SK-N-SH (cell line): ENCODE measurements at regions not wholly inside any gene's neighbourhood (a gene's known extent, or its start where the extent isn't known, plus 50 kb on each side); places are given as distances from the start of the nearest gene placed in this dataset.

ENCODE experiments used
- CTCF ChIA-PET: fragments of 300-600, 350-600 bp; formaldehyde crosslinking; extraction: SDS; loops from one replicate; lab custom pipeline; 2021; lab: Yijun Ruan, JAX
- POLR2A ChIA-PET: fragments of 350-600 bp; sonication (Branson Sonifier 250); formaldehyde crosslinking; extraction: SDS; loops from one replicate; lab custom pipeline; 2020; ENCODE audit warnings: antibody characterized with exemption, inconsistent platforms; lab: Yijun Ruan, JAX
- DNase-seq: peaks from one replicate; pipeline ENCODE4 v3.0.0; 2012
- H2AFZ ChIP-seq: fragments of 200-600 bp; sonication (generic); 2 replicates; pipeline ENCODE4 v1.8.1; 2016; ENCODE audit warnings: antibody characterized with exemption, mild to moderate bottlenecking, low read depth
- H3F3A ChIP-seq: fragments of 200-600 bp; sonication (generic); replicated peaks from 2 replicates; pipeline ENCODE3; 2016; ENCODE audit warnings: antibody characterized with exemption, mild to moderate bottlenecking; ENCODE audit not compliant: insufficient read depth
- H3K27ac ChIP-seq, 2 experiments: fragments of 200-500 bp in 1 of 2; fragments of 200-600 bp in 1 of 2; sonication (Bioruptor generic) in 1 of 2; sonication (generic), shearing (Covaris generic) in 1 of 2; 2 replicates each; pipeline versions ENCODE4 v1.5.1 to v1.6.1; 2014 to 2016; ENCODE audit warnings: low read depth in 2 of 2, inconsistent platforms in 1 of 2, low read length in 1 of 2, mild to moderate bottlenecking in 1 of 2, mixed read lengths in 1 of 2
- H3K27me3 ChIP-seq: fragments of 200-600 bp; sonication (generic), shearing (Covaris generic); 2 replicates; pipeline ENCODE4 v1.6.1; 2016; ENCODE audit warnings: mixed run types; ENCODE audit not compliant: insufficient read depth
- H3K36me3 ChIP-seq, 2 experiments: fragments of 200-500 bp in 1 of 2; fragments of 200-600 bp in 1 of 2; sonication (Bioruptor generic) in 1 of 2; sonication (generic) in 1 of 2; replicated peaks in 1 of 2; 2 replicates each; pipeline versions ENCODE3 to v1.5.1; 2014 to 2016; ENCODE audit warnings: low read length in 1 of 2, mild to moderate bottlenecking in 1 of 2; ENCODE audit not compliant: insufficient read depth in 2 of 2, control insufficient read depth in 1 of 2
- H3K4me1 ChIP-seq, 2 experiments: fragments of 200-500 bp in 1 of 2; fragments of 200-600 bp in 1 of 2; sonication (Bioruptor generic) in 1 of 2; sonication (generic), shearing (Covaris generic) in 1 of 2; 2 replicates each; pipeline versions ENCODE4 v1.5.1 to v1.6.1; 2014 to 2016; ENCODE audit warnings: low read depth in 1 of 2, low read length in 1 of 2, mixed run types in 1 of 2; ENCODE audit not compliant: insufficient read depth in 2 of 2, control insufficient read depth in 1 of 2
- H3K4me2 ChIP-seq: fragments of 200-600 bp; sonication (generic), shearing (Covaris generic); 2 replicates; pipeline ENCODE4 v1.6.1; 2017; ENCODE audit warnings: mixed run types
- H3K4me3 ChIP-seq, 2 experiments: fragments of 200-500 bp in 1 of 2; fragments of 200-600 bp in 1 of 2; sonication (Bioruptor generic) in 1 of 2; sonication (generic), shearing (Covaris generic) in 1 of 2; 2 replicates each; pipeline versions ENCODE4 v1.5.1 to v1.8.1; 2014 to 2016; ENCODE audit warnings: low read depth in 2 of 2, inconsistent platforms in 1 of 2, low read length in 1 of 2, mild to moderate bottlenecking in 1 of 2, mixed read lengths in 1 of 2, moderate library complexity in 1 of 2
- H3K79me2 ChIP-seq: fragments of 200-600 bp; sonication (generic); 2 replicates; pipeline ENCODE4 v1.8.1; 2017; ENCODE audit warnings: mild to moderate bottlenecking; ENCODE audit not compliant: insufficient read depth
- H3K9ac ChIP-seq: fragments of 200-600 bp; sonication (generic); 2 replicates; pipeline ENCODE4 v1.6.1; 2017; ENCODE audit warnings: mixed run types
- H3K9me2 ChIP-seq: fragments of 200-600 bp; sonication (generic); 2 replicates; pipeline ENCODE4 v1.6.1; 2017; ENCODE audit warnings: mixed run types
- H3K9me3 ChIP-seq: fragments of 200-600 bp; sonication (generic); 2 replicates; pipeline ENCODE4 v1.6.1; 2017; ENCODE audit warnings: mixed run types, mild to moderate bottlenecking, moderate library complexity
- H4K20me1 ChIP-seq: fragments of 200-600 bp; sonication (generic); 2 replicates; pipeline ENCODE4 v1.6.1; 2017; ENCODE audit warnings: mild to moderate bottlenecking, mixed run types; ENCODE audit not compliant: insufficient read depth
- CHD2 ChIP-seq: fragments of 150-350 bp; IDR thresholded peaks from 2 replicates; pipeline ENCODE4 v1.6.1; 2018; ENCODE audit warnings: low read length; ENCODE audit not compliant: partially characterized antibody
- CTCF ChIP-seq: fragments of 200-600 bp; sonication (generic); IDR thresholded peaks from 2 replicates; pipeline ENCODE4 v1.6.1; 2017; ENCODE audit warnings: antibody characterized with exemption, mild to moderate bottlenecking, moderate library complexity
- EP300 ChIP-seq, 2 experiments: IDR thresholded peaks; 2 replicates each; pipeline versions ENCODE4 v1.4.0 to v1.6.1; 2012; ENCODE audit warnings: borderline replicate concordance in 1 of 2, low read depth in 1 of 2, low read length in 1 of 2
- EZH2phosphoT487 ChIP-seq: fragments of 200-600 bp; sonication (generic); IDR thresholded peaks from 2 replicates; pipeline ENCODE4 v1.6.1; 2017; ENCODE audit warnings: low read depth, mixed run types, mild to moderate bottlenecking, antibody characterized with exemption, moderate library complexity, borderline replicate concordance
- FOSL2 ChIP-seq: IDR thresholded peaks from 2 replicates; pipeline ENCODE4 v1.4.0; 2012; ENCODE audit warnings: low read depth, mild to moderate bottlenecking, moderate library complexity, borderline replicate concordance
- GABPA ChIP-seq: IDR thresholded peaks from 2 replicates; pipeline ENCODE4 v1.4.0; 2012; ENCODE audit warnings: low read depth, mild to moderate bottlenecking
- IRF3 ChIP-seq: fragments of 150-350 bp; IDR thresholded peaks from 2 replicates; pipeline ENCODE4 v1.6.1; 2016; ENCODE audit warnings: mild to moderate bottlenecking, low read depth, low read length
- JUND ChIP-seq: IDR thresholded peaks from 2 replicates; pipeline ENCODE4 v1.4.0; 2012
- MEF2A ChIP-seq: IDR thresholded peaks from 2 replicates; pipeline ENCODE4 v1.4.0; 2012; ENCODE audit warnings: low read depth, borderline replicate concordance
- NFIC ChIP-seq: IDR thresholded peaks from 2 replicates; pipeline ENCODE4 v1.4.0; 2012; ENCODE audit warnings: borderline replicate concordance
- NRF1 ChIP-seq: IDR thresholded peaks from 2 replicates; pipeline ENCODE4 v1.6.1; 2012; ENCODE audit warnings: low read depth, mild to moderate bottlenecking, low read length
- PBX3 ChIP-seq: IDR thresholded peaks from 2 replicates; pipeline ENCODE4; 2012
- RAD21 ChIP-seq: IDR thresholded peaks from 2 replicates; pipeline ENCODE4 v1.6.1; 2012; ENCODE audit warnings: mild to moderate bottlenecking, low read length
- REST ChIP-seq: IDR thresholded peaks from 2 replicates; pipeline ENCODE4 v1.6.1; 2012; ENCODE audit warnings: mild to moderate bottlenecking, low read depth, low read length, moderate library complexity
- RFX5 ChIP-seq: IDR thresholded peaks from 2 replicates; pipeline ENCODE4 v1.6.1; 2012; ENCODE audit warnings: mild to moderate bottlenecking, improper control_type of control experiment, low read length
- RXRA ChIP-seq: IDR thresholded peaks from 2 replicates; pipeline ENCODE4 v1.4.0; 2012; ENCODE audit warnings: low read depth, mild to moderate bottlenecking, borderline replicate concordance
- TEAD4 ChIP-seq: IDR thresholded peaks from 2 replicates; pipeline ENCODE4 v1.4.0; 2012; ENCODE audit warnings: mild to moderate bottlenecking, borderline replicate concordance; ENCODE audit not compliant: insufficient read depth
- USF2 ChIP-seq: fragments of 150-350 bp; IDR thresholded peaks from 2 replicates; pipeline ENCODE4 v1.6.1; 2017; ENCODE audit warnings: antibody characterized with exemption, low read length, low read depth, borderline replicate concordance
- YY1 ChIP-seq: IDR thresholded peaks from 2 replicates; pipeline ENCODE4 v1.4.0; 2012; ENCODE audit warnings: low read depth, mild to moderate bottlenecking
- ZBTB33 ChIP-seq: IDR thresholded peaks from 2 replicates; pipeline ENCODE4 v1.4.0; 2012; ENCODE audit warnings: low read depth, borderline replicate concordance
- WGBS: methylation state at CpG from one replicate; pipeline ENCODE4 v1.1.6; 2017; ENCODE audit warnings: low lambda C conversion rate; 5-methylcytosine and 5-hydroxymethylcytosine counted together

- no peaks in the 10 kb centered on the region for H3K4me1 ChIP-seq
- WGBS = 70% methylated on average over 3 of the region's 3 CpGs
- no peaks in the 10 kb centered on the region for H3K36me3 ChIP-seq
- H3K4me2 ChIP-seq = no peak overlapping the region
- ChIA-PET CTCF (interaction anchor here (0.9 kb wide), 1 partner anchor 353 kb away, joined by 3 read pairs; no protein-coding TSS in a partner anchor), POLR2A (no interaction called here)
- H3K4me3 ChIP-seq = no peak overlapping the region
- no peak overlapping the region for H2AFZ ChIP-seq
- no peak for DNase-seq
- no peaks in the 10 kb centered on the region for H3K9me2 ChIP-seq
- no peak for TF ChIP-seq EZH2phosphoT487
- TF ChIP-seq GABPA = no peak
- no peak for TF ChIP-seq IRF3
- no peak for TF ChIP-seq ZBTB33
- TF ChIP-seq FOSL2 = no peak
- TF ChIP-seq JUND = no peak
- TF ChIP-seq CHD2 = no peak
- TF ChIP-seq NRF1 = no peak
- no peak for TF ChIP-seq TEAD4
- TF ChIP-seq RFX5 = no peak
- no peak for TF ChIP-seq MEF2A
- TF ChIP-seq YY1 = no peak
- no peak for TF ChIP-seq EP300 (IDR thresholded peaks at IDR 0.05; ENCODE audit: borderline replicate concordance in 1 of 2, low read depth in 1 of 2, low read length in 1 of 2)
- TF ChIP-seq USF2 = no peak
- TF ChIP-seq RAD21 = no peak
- no peak for TF ChIP-seq CTCF
- TF ChIP-seq PBX3 = no peak
- TF ChIP-seq NFIC = no peak
- no peak for TF ChIP-seq REST
- TF ChIP-seq RXRA = no peak
- no peaks in the 10 kb centered on the region for H3K27me3 ChIP-seq
- H4K20me1 ChIP-seq = no peaks in the 10 kb centered on the region
- no peak overlapping the region for H3K27ac ChIP-seq
- H3K9me3 ChIP-seq = no peaks in the 10 kb centered on the region
- H3K79me2 ChIP-seq = no peaks in the 10 kb centered on the region
- H3K9ac ChIP-seq = no peak overlapping the region
- H3F3A ChIP-seq = no peaks in the 10 kb centered on the region
Observed at GRCh38 chr1:103459346-103459745, 66.2 kb upstream of the RNPC3 start.
